Prostate gland (tissue), 2 donors: ENCODE measurements at regions not wholly inside any gene's neighbourhood (a gene's known extent, or its start where the extent isn't known, plus 50 kb on each side); places are given as distances from the start of the nearest gene placed in this dataset.

Experiments used
- POLR2A ChIP-seq: fragments of 450-650 bp; IDR thresholded peaks from one replicate; pipeline ENCODE4 v1.6.1; 2016; ENCODE audit warnings: antibody characterized with exemption, mild to moderate bottlenecking
- TF ChIP-seq, protein P1 (sequence below), 4 experiments: fragments of 200-600 bp in 2 of 4; fragments of 450-650 bp in 2 of 4; sonication (generic) in 2 of 4; IDR thresholded peaks; 1 replicate in 3 of 4; 2 replicates in 1 of 4; pipeline ENCODE4 v1.5.1; 2016 to 2019; ENCODE audit warnings: antibody characterized with exemption in 4 of 4, mild to moderate bottlenecking in 2 of 4, moderate library complexity in 2 of 4

DNA sequence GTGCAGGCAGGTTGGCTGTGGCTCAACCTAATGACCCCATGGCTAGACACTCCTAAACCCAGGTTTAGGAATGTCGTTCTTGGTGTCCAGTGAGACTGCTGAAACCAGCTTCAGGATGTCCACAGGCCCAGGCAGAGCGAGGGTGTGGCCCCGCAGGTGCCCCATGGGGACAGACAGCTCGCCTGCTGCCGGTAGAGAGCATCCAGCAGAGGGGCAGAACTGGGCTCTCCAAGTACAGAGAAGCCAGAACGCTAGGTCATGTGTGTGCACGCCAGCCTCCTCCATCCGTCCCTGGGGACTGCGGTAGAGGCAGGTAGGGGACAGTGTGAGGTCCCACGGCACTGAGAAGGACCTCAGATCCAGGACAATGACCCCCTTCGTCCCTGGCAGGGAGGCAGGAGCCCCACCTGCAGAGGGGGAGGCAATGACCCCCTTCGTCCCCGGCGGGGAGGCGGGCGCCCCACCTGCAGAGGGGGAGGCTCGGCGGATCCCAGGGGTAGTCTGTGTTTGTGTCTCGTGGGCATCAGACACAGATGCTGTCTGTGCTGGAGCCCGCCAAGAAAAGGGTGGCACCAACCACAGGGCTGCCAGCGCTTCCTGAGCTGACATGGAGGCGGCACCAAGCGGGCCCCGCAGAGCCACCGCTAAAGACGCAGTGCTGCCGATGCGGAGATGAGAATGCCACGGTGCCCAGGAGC is 118.4 kb downstream of the FAM53A start:
- TF ChIP-seq, protein P1, sequence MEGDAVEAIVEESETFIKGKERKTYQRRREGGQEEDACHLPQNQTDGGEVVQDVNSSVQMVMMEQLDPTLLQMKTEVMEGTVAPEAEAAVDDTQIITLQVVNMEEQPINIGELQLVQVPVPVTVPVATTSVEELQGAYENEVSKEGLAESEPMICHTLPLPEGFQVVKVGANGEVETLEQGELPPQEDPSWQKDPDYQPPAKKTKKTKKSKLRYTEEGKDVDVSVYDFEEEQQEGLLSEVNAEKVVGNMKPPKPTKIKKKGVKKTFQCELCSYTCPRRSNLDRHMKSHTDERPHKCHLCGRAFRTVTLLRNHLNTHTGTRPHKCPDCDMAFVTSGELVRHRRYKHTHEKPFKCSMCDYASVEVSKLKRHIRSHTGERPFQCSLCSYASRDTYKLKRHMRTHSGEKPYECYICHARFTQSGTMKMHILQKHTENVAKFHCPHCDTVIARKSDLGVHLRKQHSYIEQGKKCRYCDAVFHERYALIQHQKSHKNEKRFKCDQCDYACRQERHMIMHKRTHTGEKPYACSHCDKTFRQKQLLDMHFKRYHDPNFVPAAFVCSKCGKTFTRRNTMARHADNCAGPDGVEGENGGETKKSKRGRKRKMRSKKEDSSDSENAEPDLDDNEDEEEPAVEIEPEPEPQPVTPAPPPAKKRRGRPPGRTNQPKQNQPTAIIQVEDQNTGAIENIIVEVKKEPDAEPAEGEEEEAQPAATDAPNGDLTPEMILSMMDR (IDR thresholded peaks at IDR 0.05): no peak
- TF ChIP-seq POLR2A: no peak
